Fibroblast of lung (primary cell): ENCODE measurements at regions not wholly inside any gene's neighbourhood (a gene's known extent, or its start where the extent isn't known, plus 50 kb on each side); places are given as distances from the start of the nearest gene placed in this dataset.
"Not testable (repeated sequence)": the region's sequence is repeated elsewhere in the genome, so short reads cannot be mapped to it uniquely, and the experiment has no call there.

Experiments used
- DNase-seq, 2 donors: peaks; one replicate each; pipeline versions ENCODE4 v3.0.0 to v3.0.0-alpha.2; 2010; ENCODE audit warnings: low read depth in 2 of 2
- H2AFZ ChIP-seq: 2 replicates; pipeline ENCODE4 v1.5.1; 2012; ENCODE audit warnings: low read length, control low read depth, inconsistent platforms
- H3K27ac ChIP-seq: 2 replicates; pipeline ENCODE4 v1.5.1; 2011; ENCODE audit warnings: low read length, control low read depth; ENCODE audit not compliant: insufficient read depth
- H3K27me3 ChIP-seq: 2 replicates; pipeline ENCODE4 v1.5.1; 2011; ENCODE audit warnings: mild to moderate bottlenecking, low read length; ENCODE audit not compliant: control insufficient read depth, insufficient read depth
- H3K36me3 ChIP-seq: 2 replicates; pipeline ENCODE4 v1.5.1; 2011; ENCODE audit warnings: low read length; ENCODE audit not compliant: control insufficient read depth, insufficient read depth
- H3K4me1 ChIP-seq: 2 replicates; pipeline ENCODE4 v1.5.1; 2011; ENCODE audit warnings: low read length; ENCODE audit not compliant: control insufficient read depth, insufficient read depth; ENCODE audit errors: extremely low read depth
- H3K4me2 ChIP-seq: 2 replicates; pipeline ENCODE4 v1.5.1; 2011; ENCODE audit warnings: low read length, control low read depth; ENCODE audit not compliant: insufficient read depth; ENCODE audit errors: extremely low read depth
- H3K4me3 ChIP-seq, 4 experiments: fragments of 200-600 bp in 1 of 4; sonication (generic) in 1 of 4; replicated peaks in 1 of 4; 2 replicates each; pipeline ENCODE4 v1.5.1; 2011 to 2016; ENCODE audit warnings: low read length in 4 of 4, low read depth in 3 of 4, mild to moderate bottlenecking in 3 of 4, control low read depth in 2 of 4, inconsistent platforms in 1 of 4, mixed read lengths in 1 of 4; ENCODE audit not compliant: insufficient read depth in 1 of 4; ENCODE audit errors: control extremely low read depth in 1 of 4
- H3K79me2 ChIP-seq: 2 replicates; pipeline ENCODE4 v1.5.1; 2012; ENCODE audit warnings: mild to moderate bottlenecking, low read length, inconsistent platforms; ENCODE audit not compliant: control insufficient read depth, insufficient read depth
- H3K9ac ChIP-seq: 2 replicates; pipeline ENCODE4 v1.5.1; 2011; ENCODE audit warnings: mild to moderate bottlenecking, low read length, control low read depth; ENCODE audit not compliant: insufficient read depth
- H3K9me3 ChIP-seq: 2 replicates; pipeline ENCODE4 v1.5.1; 2012; ENCODE audit warnings: low read depth, low read length; ENCODE audit not compliant: control insufficient read depth, insufficient read depth
- H4K20me1 ChIP-seq: 2 replicates; pipeline ENCODE4 v1.5.1; 2011; ENCODE audit warnings: low read length; ENCODE audit not compliant: control insufficient read depth, insufficient read depth; ENCODE audit errors: extremely low read depth
- EZH2 ChIP-seq: IDR thresholded peaks from 2 replicates; pipeline ENCODE4 v1.5.1; 2012; ENCODE audit warnings: low read length, control low read depth, mild to moderate bottlenecking; ENCODE audit errors: missing control alignments
- TF ChIP-seq, protein P1 (sequence below), 2 donors: IDR thresholded peaks in 1 of 2; conservative IDR thresholded peaks in 1 of 2; 1 replicate in 1 of 2; 2 replicates in 1 of 2; pipeline ENCODE4 v1.5.1; 2011 to 2012; ENCODE audit warnings: low read length in 2 of 2, control low read depth in 1 of 2, inconsistent platforms in 1 of 2, low read depth in 1 of 2, mild to moderate bottlenecking in 1 of 2

DNA sequence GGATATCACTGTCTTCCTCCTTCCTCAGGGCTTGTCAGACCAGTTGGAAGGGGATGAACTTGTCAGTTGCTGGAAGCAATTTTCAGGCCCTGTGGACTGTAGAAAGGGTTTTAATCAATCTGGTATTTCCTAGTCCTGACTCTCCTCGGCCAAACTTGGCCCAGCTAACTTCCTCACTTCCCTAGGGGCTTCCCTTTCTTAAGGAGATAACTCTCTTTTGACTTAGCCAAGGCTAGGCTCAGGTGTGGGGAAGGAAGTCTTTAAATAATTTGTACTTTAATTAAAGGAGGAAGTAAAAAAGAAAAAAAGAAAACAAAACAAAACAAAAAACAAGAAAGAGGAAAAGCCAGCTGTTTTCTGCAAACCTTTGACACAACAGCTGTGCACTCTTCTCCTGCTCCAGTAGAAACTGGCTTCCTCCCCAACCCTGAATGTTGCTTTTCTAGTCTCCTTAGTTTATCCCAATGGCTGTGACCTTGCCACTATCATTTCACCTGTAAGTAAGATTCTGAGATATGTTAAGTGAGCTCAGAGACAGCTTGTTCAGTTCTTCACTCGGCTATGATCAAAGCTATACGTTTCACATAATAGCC lies 53.0 kb upstream of the ST3GAL6 start:
- DNase-seq, result no peak

DNA sequence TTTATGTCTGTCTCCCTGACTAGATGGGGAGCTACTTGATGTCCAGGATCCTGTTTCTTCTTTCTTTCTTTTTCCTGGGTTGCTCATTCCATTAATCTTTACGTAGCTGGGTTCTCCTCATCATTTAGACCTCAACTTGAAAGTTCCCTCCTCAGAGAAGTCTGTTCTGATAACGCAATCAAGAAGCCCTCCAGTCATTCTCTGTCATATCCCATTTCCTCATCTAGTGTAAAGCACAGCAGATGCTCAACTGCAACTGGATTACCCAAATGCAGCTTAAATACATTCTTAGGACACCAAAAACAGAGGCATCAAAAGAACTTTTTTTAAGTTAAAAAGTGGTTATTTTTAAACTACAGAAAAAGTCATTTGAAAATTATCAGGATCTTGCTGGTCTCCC lies 51.7 kb upstream of the ST3GAL6 start:
- Histone ChIP-seq H4K20me1 (no peaks in the 10 kb centered on the region), H3K36me3 (no peaks in the 10 kb centered on the region), H3K27me3 (no peaks in the 10 kb centered on the region), H3K4me3 (no peak overlapping the region), H3K4me1 (no peaks in the 10 kb centered on the region), H3K9ac (no peak overlapping the region), H3K79me2 (no peaks in the 10 kb centered on the region), H3K4me2 (no peak overlapping the region), H3K27ac (no peak overlapping the region), H2AFZ (no peak overlapping the region), H3K9me3 (no peaks in the 10 kb centered on the region)
- DNase-seq, result no peak
- TF ChIP-seq, protein P1, sequence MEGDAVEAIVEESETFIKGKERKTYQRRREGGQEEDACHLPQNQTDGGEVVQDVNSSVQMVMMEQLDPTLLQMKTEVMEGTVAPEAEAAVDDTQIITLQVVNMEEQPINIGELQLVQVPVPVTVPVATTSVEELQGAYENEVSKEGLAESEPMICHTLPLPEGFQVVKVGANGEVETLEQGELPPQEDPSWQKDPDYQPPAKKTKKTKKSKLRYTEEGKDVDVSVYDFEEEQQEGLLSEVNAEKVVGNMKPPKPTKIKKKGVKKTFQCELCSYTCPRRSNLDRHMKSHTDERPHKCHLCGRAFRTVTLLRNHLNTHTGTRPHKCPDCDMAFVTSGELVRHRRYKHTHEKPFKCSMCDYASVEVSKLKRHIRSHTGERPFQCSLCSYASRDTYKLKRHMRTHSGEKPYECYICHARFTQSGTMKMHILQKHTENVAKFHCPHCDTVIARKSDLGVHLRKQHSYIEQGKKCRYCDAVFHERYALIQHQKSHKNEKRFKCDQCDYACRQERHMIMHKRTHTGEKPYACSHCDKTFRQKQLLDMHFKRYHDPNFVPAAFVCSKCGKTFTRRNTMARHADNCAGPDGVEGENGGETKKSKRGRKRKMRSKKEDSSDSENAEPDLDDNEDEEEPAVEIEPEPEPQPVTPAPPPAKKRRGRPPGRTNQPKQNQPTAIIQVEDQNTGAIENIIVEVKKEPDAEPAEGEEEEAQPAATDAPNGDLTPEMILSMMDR (conservative IDR thresholded peaks at IDR 0.05 in 1 of 2, IDR thresholded peaks at IDR 0.05 in 1 of 2; ENCODE audit: low read depth in 1 of 2, low read length in 2 of 2), result no peak
- no peak for TF ChIP-seq EZH2

More for the DNA sequence above, 53.0 kb upstream of the ST3GAL6 start:
- Histone ChIP-seq H3K4me2 (no peak overlapping the region), H3K4me1 (no peaks in the 10 kb centered on the region), H3K9ac (no peak overlapping the region), H4K20me1 (no peaks in the 10 kb centered on the region), H2AFZ (no peak overlapping the region), H3K79me2 (no peaks in the 10 kb centered on the region), H3K9me3 (no peaks in the 10 kb centered on the region), H3K36me3 (no peaks in the 10 kb centered on the region), H3K27me3 (no peaks in the 10 kb centered on the region), H3K27ac (no peak overlapping the region), H3K4me3 (no peak overlapping the region)
- TF ChIP-seq, protein P1 (conservative IDR thresholded peaks at IDR 0.05 in 1 of 2, IDR thresholded peaks at IDR 0.05 in 1 of 2; ENCODE audit: low read depth in 1 of 2, low read length in 2 of 2), result no peak
- no peak for TF ChIP-seq EZH2

DNA sequence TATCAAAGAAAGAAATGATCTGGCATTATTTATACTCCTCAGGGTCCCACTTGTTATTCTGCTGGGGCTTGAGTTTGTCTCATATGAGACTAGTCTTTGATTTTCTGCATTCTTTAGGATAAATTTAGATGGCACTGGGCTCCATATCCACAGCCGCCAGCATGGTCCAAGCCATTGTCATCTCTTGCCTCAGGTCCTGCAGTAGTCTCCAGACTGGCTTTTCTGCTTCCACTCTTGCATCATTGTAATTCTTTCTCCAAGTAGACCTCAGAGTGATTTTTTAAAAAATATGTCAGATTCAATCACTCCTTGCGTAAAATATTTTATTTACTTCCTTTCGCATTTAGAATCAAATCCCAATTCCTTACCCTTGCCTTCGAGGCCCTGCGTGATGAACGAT lies 50.4 kb upstream of the ST3GAL6 start:
- no peaks in the 10 kb centered on the region for H3K27me3 ChIP-seq
- H4K20me1 ChIP-seq, result no peaks in the 10 kb centered on the region
- H2AFZ ChIP-seq, result no peak overlapping the region
- H3K36me3 ChIP-seq, result no peaks in the 10 kb centered on the region
- H3K4me3 ChIP-seq, result no peak overlapping the region
- no peaks in the 10 kb centered on the region for H3K79me2 ChIP-seq
- H3K4me2 ChIP-seq, result no peak overlapping the region
- H3K27ac ChIP-seq, result no peak overlapping the region
- H3K9ac ChIP-seq, result no peak overlapping the region
- no peak for TF ChIP-seq EZH2
- TF ChIP-seq, protein P1 (conservative IDR thresholded peaks at IDR 0.05 in 1 of 2, IDR thresholded peaks at IDR 0.05 in 1 of 2; ENCODE audit: low read depth in 1 of 2, low read length in 2 of 2), result no peak
- DNase-seq, result no peak
- no peaks in the 10 kb centered on the region for H3K4me1 ChIP-seq
- H3K9me3 ChIP-seq, result no peaks in the 10 kb centered on the region

DNA sequence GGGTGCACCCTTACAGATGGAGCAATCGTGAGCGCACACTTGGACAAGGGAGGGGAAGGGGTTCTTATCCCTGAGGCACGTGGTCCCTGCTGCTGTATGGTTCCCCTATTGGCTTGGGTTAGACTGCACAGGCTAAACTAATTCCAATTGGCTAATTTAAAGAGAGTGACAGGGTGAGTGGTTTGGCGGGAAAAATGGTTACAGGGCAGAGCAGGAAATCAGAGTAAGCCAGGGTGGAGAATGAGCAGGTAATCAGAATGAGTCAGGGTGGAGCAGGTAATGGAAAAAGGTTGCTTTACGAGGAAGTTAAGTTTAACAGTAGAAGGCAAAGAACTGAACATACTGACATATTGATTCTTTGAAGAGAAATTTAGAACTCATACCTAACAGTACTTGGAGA lies 49.8 kb upstream of the ST3GAL6 start:
- not testable (repeated sequence) for H3K36me3 ChIP-seq, H3K4me3 ChIP-seq, H3K79me2 ChIP-seq, H3K27ac ChIP-seq, DNase-seq, H2AFZ ChIP-seq, H3K9ac ChIP-seq, H3K27me3 ChIP-seq, H3K4me1 ChIP-seq, H4K20me1 ChIP-seq, H3K9me3 ChIP-seq, H3K4me2 ChIP-seq
